A673 (cell line): ENCODE measurements at regions not wholly inside any gene's neighbourhood (a gene's known extent, or its start where the extent isn't known, plus 50 kb on each side); places are given as distances from the start of the nearest gene placed in this dataset.
"Not testable (repeated sequence)": the region's sequence is repeated elsewhere in the genome, so short reads cannot be mapped to it uniquely, and the experiment has no call there.

Source experiments
- BruUV-seq: library from RNA; stranded (reverse); fragments of 400-500 nt; replicated peaks from 2 replicates; lab custom pipeline; 2021; lab: Mats Ljungman, UMichigan
- CTCF ChIA-PET: fragments of 300-600 bp; sonication (Branson Sonifier 250); formaldehyde crosslinking; loops from one replicate; lab custom pipeline; 2022; ENCODE audit warnings: antibody characterized with exemption; lab: Charles Lee
- POLR2A ChIA-PET: fragments of 300-600 bp; sonication (Branson Sonifier 250); formaldehyde crosslinking; loops from one replicate; lab custom pipeline; 2022; ENCODE audit warnings: antibody characterized with exemption; ENCODE audit not compliant: low non-redundant PET; lab: Charles Lee
- DNase-seq: peaks from one replicate; pipeline ENCODE4 v3.0.0-alpha.2; 2015; ENCODE audit warnings: low spot score
- H3K27ac ChIP-seq: fragments of 200-600 bp; sonication (generic); 2 replicates; pipeline ENCODE4 v1.5.1; 2016; ENCODE audit warnings: mixed run types, low read depth, mild to moderate bottlenecking, mixed read lengths, antibody characterized with exemption, low read length; ENCODE audit not compliant: poor library complexity, severe bottlenecking
- H3K27me3 ChIP-seq: fragments of 200-600 bp; sonication (generic); replicated peaks from 2 replicates; pipeline ENCODE4 v1.6.1; 2017; ENCODE audit warnings: mixed run types, low read depth, mild to moderate bottlenecking, mixed read lengths, antibody characterized with exemption, low read length; ENCODE audit not compliant: insufficient read depth, poor library complexity
- H3K36me3 ChIP-seq: fragments of 200-600 bp; sonication (generic); 2 replicates; pipeline ENCODE4 v1.6.1; 2016; ENCODE audit warnings: mixed run types, mild to moderate bottlenecking, mixed read lengths, antibody characterized with exemption, low read length; ENCODE audit not compliant: insufficient read depth, poor library complexity, severe bottlenecking
- H3K4me1 ChIP-seq: fragments of 200-600 bp; sonication (generic); 2 replicates; pipeline ENCODE4 v1.6.1; 2017; ENCODE audit warnings: mixed run types, mild to moderate bottlenecking, mixed read lengths, antibody characterized with exemption, low read length; ENCODE audit not compliant: insufficient read depth, poor library complexity, severe bottlenecking
- H3K4me3 ChIP-seq: fragments of 200-600 bp; sonication (generic); 2 replicates; pipeline ENCODE4 v1.5.1; 2016; ENCODE audit warnings: low read depth, mixed run types, mild to moderate bottlenecking, mixed read lengths, low read length; ENCODE audit not compliant: poor library complexity, severe bottlenecking
- H3K9me3 ChIP-seq: fragments of 200-600 bp; sonication (generic); 2 replicates; pipeline ENCODE4 v1.6.1; 2016; ENCODE audit warnings: mixed run types, low read depth, mild to moderate bottlenecking, mixed read lengths, antibody characterized with exemption, low read length; ENCODE audit not compliant: poor library complexity, severe bottlenecking
- EZH2 ChIP-seq: fragments of 200-600 bp; sonication (generic); IDR thresholded peaks from 2 replicates; pipeline ENCODE4 v1.6.1; 2017; ENCODE audit warnings: borderline replicate concordance, low read depth, mild to moderate bottlenecking, mixed read lengths, antibody characterized with exemption, low read length; ENCODE audit not compliant: poor library complexity, severe bottlenecking
- intact Hi-C: fragments of 100-400 bp; cut with micrococcal nuclease; formaldehyde crosslinking; loops from one replicate; pipeline ENCODE4 v1.10.0; 2022; ENCODE audit not compliant: unreplicated experiment
- TF ChIP-seq, protein P1 (sequence below): fragments of 300-800, 200-600 bp; sonication (generic); conservative IDR thresholded peaks from 2 replicates; pipeline ENCODE4 v1.5.1; 2017; ENCODE audit warnings: low read depth, mild to moderate bottlenecking, antibody characterized with exemption, low read length, moderate library complexity, mixed read lengths

GRCh38 chr4:174053895-174054294 is 229.6 kb downstream of the FBXO8 start:
- no peaks in the 10 kb centered on the region for H3K4me1 ChIP-seq
- no peaks in the 10 kb centered on the region for H3K27me3 ChIP-seq
- ChIA-PET CTCF (no interaction called here), POLR2A (no interaction called here)
- no peak for TF ChIP-seq EZH2
- H3K4me3 ChIP-seq = no peak overlapping the region
- intact Hi-C loops = no loop called here
- H3K36me3 ChIP-seq = no peaks in the 10 kb centered on the region
- no peak overlapping the region for H3K27ac ChIP-seq
- no peak for DNase-seq
- H3K9me3 ChIP-seq = peaks cover 4% of the 10 kb centered on the region
- no TSS peak for BruUV-seq

DNA sequence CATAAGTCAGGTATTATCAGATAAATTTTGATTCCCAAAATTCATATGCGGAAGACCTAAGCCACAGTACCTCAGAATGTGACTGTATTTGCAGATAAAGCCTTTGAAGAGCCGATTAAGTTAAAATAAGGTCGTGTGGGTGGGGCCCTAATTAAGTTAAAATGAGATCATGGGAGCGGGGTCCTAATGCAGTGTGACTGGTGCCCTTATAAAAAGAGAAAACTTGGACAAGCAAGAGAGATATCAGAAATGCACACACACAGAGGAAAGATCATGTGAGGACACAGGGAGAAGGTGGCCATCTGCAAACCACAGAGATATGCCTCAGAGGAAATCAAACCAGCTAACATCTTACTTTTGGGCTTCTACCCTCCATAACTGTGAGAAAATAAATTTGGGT is 236.1 kb downstream of the FBXO8 start:
- ChIA-PET POLR2A (no interaction called here), CTCF (no interaction called here)
- H3K27me3 ChIP-seq = no peaks in the 10 kb centered on the region
- H3K9me3 ChIP-seq = no peaks in the 10 kb centered on the region
- H3K4me3 ChIP-seq = no peak overlapping the region
- H3K27ac ChIP-seq = no peak overlapping the region
- no peaks in the 10 kb centered on the region for H3K36me3 ChIP-seq
- peak; percentile 31 for DNase-seq
- no peaks in the 10 kb centered on the region for H3K4me1 ChIP-seq
- TF ChIP-seq EZH2 = no peak
- TF ChIP-seq, protein P1, sequence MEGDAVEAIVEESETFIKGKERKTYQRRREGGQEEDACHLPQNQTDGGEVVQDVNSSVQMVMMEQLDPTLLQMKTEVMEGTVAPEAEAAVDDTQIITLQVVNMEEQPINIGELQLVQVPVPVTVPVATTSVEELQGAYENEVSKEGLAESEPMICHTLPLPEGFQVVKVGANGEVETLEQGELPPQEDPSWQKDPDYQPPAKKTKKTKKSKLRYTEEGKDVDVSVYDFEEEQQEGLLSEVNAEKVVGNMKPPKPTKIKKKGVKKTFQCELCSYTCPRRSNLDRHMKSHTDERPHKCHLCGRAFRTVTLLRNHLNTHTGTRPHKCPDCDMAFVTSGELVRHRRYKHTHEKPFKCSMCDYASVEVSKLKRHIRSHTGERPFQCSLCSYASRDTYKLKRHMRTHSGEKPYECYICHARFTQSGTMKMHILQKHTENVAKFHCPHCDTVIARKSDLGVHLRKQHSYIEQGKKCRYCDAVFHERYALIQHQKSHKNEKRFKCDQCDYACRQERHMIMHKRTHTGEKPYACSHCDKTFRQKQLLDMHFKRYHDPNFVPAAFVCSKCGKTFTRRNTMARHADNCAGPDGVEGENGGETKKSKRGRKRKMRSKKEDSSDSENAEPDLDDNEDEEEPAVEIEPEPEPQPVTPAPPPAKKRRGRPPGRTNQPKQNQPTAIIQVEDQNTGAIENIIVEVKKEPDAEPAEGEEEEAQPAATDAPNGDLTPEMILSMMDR = no peak
- intact Hi-C loops = no loop called here
- BruUV-seq = no TSS peak

GRCh38 chr4:174045829-174046228 is 237.6 kb downstream of the FBXO8 start:
- H3K9me3 ChIP-seq, POLR2A ChIA-PET, intact Hi-C loops, H3K36me3 ChIP-seq, H3K27ac ChIP-seq, H3K4me1 ChIP-seq, BruUV-seq, DNase-seq, H3K27me3 ChIP-seq, CTCF ChIA-PET, H3K4me3 ChIP-seq: not testable (repeated sequence)

- Histone ChIP-seq H3K36me3 (no peaks in the 10 kb centered on the region), H3K27ac (no peak overlapping the region), H3K4me1 (no peaks in the 10 kb centered on the region), H3K9me3 (no peaks in the 10 kb centered on the region), H3K4me3 (no peak overlapping the region), H3K27me3 (no peaks in the 10 kb centered on the region)
- intact Hi-C loops = no loop called here
- CTCF ChIA-PET = no interaction called here
- POLR2A ChIA-PET = no interaction called here
- no peak for TF ChIP-seq EZH2
- TF ChIP-seq, protein P1 = no peak
- BruUV-seq = no TSS peak
- no peak for DNase-seq
Observed at GRCh38 chr4:174045381-174045780, 238.1 kb downstream of the FBXO8 start.
